ENCODE measurements at regions not wholly inside any gene's neighbourhood (a gene's known extent, or its start where the extent isn't known, plus 50 kb on each side); places are given as distances from the start of the nearest gene placed in this dataset.

DNA sequence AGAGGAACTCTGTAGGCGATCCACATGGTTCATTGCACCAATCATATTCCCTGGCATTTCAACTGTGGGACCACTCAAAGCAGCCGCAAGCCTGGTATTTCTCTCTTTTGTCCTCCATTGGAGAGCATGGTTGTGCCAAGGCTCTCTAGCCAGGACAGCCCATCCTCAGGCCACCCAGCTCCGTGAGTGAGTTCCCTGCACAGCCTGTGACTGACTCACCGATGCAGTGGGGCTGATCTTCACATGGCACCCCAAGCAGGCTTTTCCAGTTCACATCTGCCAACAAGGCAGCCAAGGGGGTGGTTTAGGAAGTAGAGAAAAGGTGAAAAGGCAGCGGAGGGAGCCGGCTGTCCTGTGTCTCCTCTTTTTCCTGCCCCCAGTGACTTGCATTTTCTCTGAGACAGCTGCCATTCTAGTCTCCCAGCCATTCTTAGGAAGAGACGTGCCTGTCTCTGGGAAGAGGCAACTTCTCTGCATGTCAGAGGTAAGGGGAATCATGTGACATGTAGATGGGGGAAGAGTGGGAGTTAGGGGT lies 69.2 kb downstream of the MID1IP1 start:
- TF ChIP-seq POLR2A (IDR thresholded peaks at IDR 0.05) = no peak
- TF ChIP-seq, protein P1, sequence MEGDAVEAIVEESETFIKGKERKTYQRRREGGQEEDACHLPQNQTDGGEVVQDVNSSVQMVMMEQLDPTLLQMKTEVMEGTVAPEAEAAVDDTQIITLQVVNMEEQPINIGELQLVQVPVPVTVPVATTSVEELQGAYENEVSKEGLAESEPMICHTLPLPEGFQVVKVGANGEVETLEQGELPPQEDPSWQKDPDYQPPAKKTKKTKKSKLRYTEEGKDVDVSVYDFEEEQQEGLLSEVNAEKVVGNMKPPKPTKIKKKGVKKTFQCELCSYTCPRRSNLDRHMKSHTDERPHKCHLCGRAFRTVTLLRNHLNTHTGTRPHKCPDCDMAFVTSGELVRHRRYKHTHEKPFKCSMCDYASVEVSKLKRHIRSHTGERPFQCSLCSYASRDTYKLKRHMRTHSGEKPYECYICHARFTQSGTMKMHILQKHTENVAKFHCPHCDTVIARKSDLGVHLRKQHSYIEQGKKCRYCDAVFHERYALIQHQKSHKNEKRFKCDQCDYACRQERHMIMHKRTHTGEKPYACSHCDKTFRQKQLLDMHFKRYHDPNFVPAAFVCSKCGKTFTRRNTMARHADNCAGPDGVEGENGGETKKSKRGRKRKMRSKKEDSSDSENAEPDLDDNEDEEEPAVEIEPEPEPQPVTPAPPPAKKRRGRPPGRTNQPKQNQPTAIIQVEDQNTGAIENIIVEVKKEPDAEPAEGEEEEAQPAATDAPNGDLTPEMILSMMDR (IDR thresholded peaks at IDR 0.05) = no peak

Data from body of pancreas (tissue), 4 donors.